HepG2 (cell line): ENCODE measurements at regions not wholly inside any gene's neighbourhood (a gene's known extent, or its start where the extent isn't known, plus 50 kb on each side); places are given as distances from the start of the nearest gene placed in this dataset.

Experiments
- ATAC-seq: fragments of 200-7000 bp; cut with Tn5 transposase; 3 replicates; pipeline ENCODE4 v1.9.1; 2020; ENCODE audit warnings: mild to moderate bottlenecking, moderate library complexity
- BruUV-seq: library from RNA; stranded (reverse); fragments of 400-500 nt; replicated peaks from 2 replicates; lab custom pipeline; 2021; lab: Mats Ljungman, UMichigan
- CTCF ChIA-PET: fragments of 300-600 bp; formaldehyde crosslinking; extraction: SDS; loops from one replicate; lab custom pipeline; 2021; ENCODE audit warnings: low total read pairs, inconsistent platforms, low intra/inter-chr PET ratio; lab: Yijun Ruan, JAX
- POLR2A ChIA-PET: fragments of 350-600 bp; sonication (Branson Sonifier 250); formaldehyde crosslinking; loops from one replicate; lab custom pipeline; 2020; ENCODE audit warnings: antibody characterized with exemption, inconsistent platforms; lab: Yijun Ruan, JAX
- DNase-seq: peaks from one replicate; pipeline ENCODE4 v3.0.0-alpha.2; 2015; ENCODE audit warnings: low spot score
- FAIRE-seq: peaks from 3 replicates; lab custom pipeline; 2011; peaks lifted over from hg19 to GRCh38; lab: Jason Lieb, UNC
- H2AFZ ChIP-seq: one replicate; pipeline ENCODE4 v1.6.1; 2011; ENCODE audit warnings: low read length, inconsistent platforms
- H3K27ac ChIP-seq: fragments of 300-600 bp; 3 replicates; pipeline ENCODE4 v1.8.0; 2011; ENCODE audit warnings: mixed run types, mild to moderate bottlenecking, mixed read lengths, low read length, inconsistent platforms; ENCODE audit not compliant: insufficient read depth; ENCODE audit errors: extremely low read length
- H3K27me3 ChIP-seq, 2 experiments: fragments of 200-600 bp in 1 of 2; 2 replicates in 1 of 2; 3 replicates in 1 of 2; pipeline versions ENCODE4 v1.6.0 to v1.8.0; 2011; ENCODE audit warnings: low read length in 2 of 2, mild to moderate bottlenecking in 2 of 2, moderate library complexity in 2 of 2, inconsistent platforms in 1 of 2; ENCODE audit not compliant: insufficient read depth in 2 of 2, control insufficient read depth in 1 of 2
- H3K36me3 ChIP-seq, 2 experiments: fragments of 200-600 bp in 1 of 2; replicated peaks in 1 of 2; 2 replicates in 1 of 2; 3 replicates in 1 of 2; pipeline versions ENCODE4 v1.5.1 to v1.8.0; 2011; ENCODE audit warnings: low read length in 2 of 2, inconsistent platforms in 1 of 2; ENCODE audit not compliant: insufficient read depth in 2 of 2, control insufficient read depth in 1 of 2
- H3K4me1 ChIP-seq: 2 replicates; pipeline ENCODE4 v1.5.1; 2012; ENCODE audit warnings: low read length, inconsistent platforms; ENCODE audit not compliant: insufficient read depth
- H3K4me2 ChIP-seq: 2 replicates; pipeline ENCODE4 v1.6.0; 2011; ENCODE audit warnings: low read depth, low read length, inconsistent platforms
- H3K4me3 ChIP-seq, 3 experiments: fragments of 200-600 bp in 1 of 3; sonication (generic), shearing (Covaris generic) in 1 of 3; replicated peaks in 1 of 3; 2 replicates each; pipeline ENCODE4 v1.5.1; 2011 to 2016; ENCODE audit warnings: low read length in 3 of 3, inconsistent platforms in 2 of 3, low read depth in 2 of 3, mild to moderate bottlenecking in 2 of 3, control low read depth in 1 of 3, mixed read lengths in 1 of 3; ENCODE audit not compliant: insufficient read depth in 1 of 3
- H3K79me2 ChIP-seq: one replicate; pipeline ENCODE4 v1.6.1; 2011; ENCODE audit warnings: low read length, inconsistent platforms; ENCODE audit not compliant: insufficient read depth
- H3K9ac ChIP-seq: 2 replicates; pipeline ENCODE4 v1.6.0; 2011; ENCODE audit warnings: mild to moderate bottlenecking, low read depth, low read length, inconsistent platforms; ENCODE audit not compliant: insufficient read depth
- H3K9me3 ChIP-seq: 2 replicates; pipeline ENCODE4 v1.5.1; 2012; ENCODE audit warnings: mild to moderate bottlenecking, low read length
- H4K20me1 ChIP-seq: 2 replicates; pipeline ENCODE4 v1.6.0; 2011; ENCODE audit warnings: inconsistent platforms, mild to moderate bottlenecking, low read length, moderate library complexity; ENCODE audit not compliant: insufficient read depth
- AGO1 ChIP-seq: fragments of 200-400 bp; formaldehyde crosslinking; IDR thresholded peaks from 2 replicates; pipeline ENCODE4 v1.6.1; 2017; ENCODE audit warnings: mild to moderate bottlenecking, low read depth, low read length, moderate library complexity; ENCODE audit not compliant: poor library complexity, severe bottlenecking
- CBX1 ChIP-seq: IDR thresholded peaks from one replicate; pipeline ENCODE4 v1.6.1; 2016; ENCODE audit warnings: antibody characterized with exemption, low read depth
- ETV6 ChIP-seq: sonication (generic); formaldehyde crosslinking; conservative IDR thresholded peaks from 2 replicates; pipeline ENCODE4 v1.4.0; 2020; ENCODE audit warnings: missing genetic modification reagents
- MAFF ChIP-seq: IDR thresholded peaks from 2 replicates; pipeline ENCODE4 v1.6.1; 2011; ENCODE audit warnings: low read depth, low read length, improper control_type of control experiment
- MAFK ChIP-seq, 2 experiments: IDR thresholded peaks in 1 of 2; conservative IDR thresholded peaks in 1 of 2; 2 replicates each; pipeline ENCODE4 v1.6.1; 2011; ENCODE audit warnings: improper control_type of control experiment in 2 of 2, low read length in 2 of 2
- SETDB1 ChIP-seq: sonication (generic); formaldehyde crosslinking; IDR thresholded peaks from 2 replicates; pipeline ENCODE4 v1.5.1; 2020; ENCODE audit warnings: missing genetic modification reagents, mild to moderate bottlenecking, borderline replicate concordance
- SMAD9 ChIP-seq: sonication (generic); formaldehyde crosslinking; IDR thresholded peaks from 2 replicates; pipeline ENCODE4 v1.5.1; 2020; ENCODE audit warnings: mild to moderate bottlenecking, missing genetic modification reagents
- SPEN ChIP-seq: sonication (generic); formaldehyde crosslinking; IDR thresholded peaks from 2 replicates; pipeline ENCODE4 v1.5.1; 2020; ENCODE audit warnings: low read depth, mild to moderate bottlenecking, missing genetic modification reagents
- SRSF1 ChIP-seq: fragments of 200-400 bp; formaldehyde crosslinking; optimal IDR thresholded peaks from 2 replicates; pipeline ENCODE3; 2017; ENCODE audit warnings: mild to moderate bottlenecking, low read depth, low read length, moderate library complexity
- TMF1 ChIP-seq: sonication (generic); formaldehyde crosslinking; IDR thresholded peaks from 2 replicates; pipeline ENCODE4 v1.8.1; 2022; ENCODE audit warnings: low read depth, missing genetic modification reagents
- ZFP36L2 ChIP-seq: sonication (generic); formaldehyde crosslinking; IDR thresholded peaks from 2 replicates; pipeline ENCODE4 v1.4.0; 2020; ENCODE audit warnings: missing genetic modification reagents
- ZNF10 ChIP-seq: sonication (generic); formaldehyde crosslinking; IDR thresholded peaks from 2 replicates; pipeline ENCODE4 v1.4.0; 2020; ENCODE audit warnings: mild to moderate bottlenecking, low read depth, missing genetic modification reagents, borderline replicate concordance
- ZNF17 ChIP-seq: sonication (generic); formaldehyde crosslinking; IDR thresholded peaks from 2 replicates; pipeline ENCODE4 v1.5.0; 2020; ENCODE audit warnings: mild to moderate bottlenecking, missing genetic modification reagents
- ZNF629 ChIP-seq: sonication (generic); formaldehyde crosslinking; conservative IDR thresholded peaks from 2 replicates; pipeline ENCODE4 v1.5.0; 2020; ENCODE audit warnings: missing genetic modification reagents
- ZSCAN21 ChIP-seq: sonication (generic); formaldehyde crosslinking; IDR thresholded peaks from 2 replicates; pipeline ENCODE4 v1.8.0; 2022; ENCODE audit warnings: mild to moderate bottlenecking, missing genetic modification reagents, moderate library complexity, borderline replicate concordance
- WGBS: methylation state at CpG from one replicate; pipeline ENCODE4 v1.1.6; 2017; ENCODE audit warnings: low lambda C conversion rate; 5-methylcytosine and 5-hydroxymethylcytosine counted together
- in situ Hi-C: cut with HindIII; loops from 2 replicates; pipeline ENCODE4 v1.10.0; 2017; ENCODE audit warnings: low pct_unique_long_range_greater_than_20kb; ENCODE audit not compliant: extremely low pct_ligation_motif_present
- intact Hi-C: fragments of 100-400 bp; cut with micrococcal nuclease; formaldehyde crosslinking; loops from one replicate; pipeline ENCODE4 v1.10.0; 2022; ENCODE audit not compliant: unreplicated experiment
- TF ChIP-seq, protein P1 (sequence below): sonication (generic); formaldehyde crosslinking; IDR thresholded peaks from 2 replicates; pipeline ENCODE4 v1.4.0; 2020; ENCODE audit warnings: mild to moderate bottlenecking, missing genetic modification reagents
- TF ChIP-seq, protein P2 (sequence below): sonication (generic); formaldehyde crosslinking; conservative IDR thresholded peaks from 2 replicates; pipeline ENCODE4 v1.4.0; 2020; ENCODE audit warnings: missing genetic modification reagents

DNA sequence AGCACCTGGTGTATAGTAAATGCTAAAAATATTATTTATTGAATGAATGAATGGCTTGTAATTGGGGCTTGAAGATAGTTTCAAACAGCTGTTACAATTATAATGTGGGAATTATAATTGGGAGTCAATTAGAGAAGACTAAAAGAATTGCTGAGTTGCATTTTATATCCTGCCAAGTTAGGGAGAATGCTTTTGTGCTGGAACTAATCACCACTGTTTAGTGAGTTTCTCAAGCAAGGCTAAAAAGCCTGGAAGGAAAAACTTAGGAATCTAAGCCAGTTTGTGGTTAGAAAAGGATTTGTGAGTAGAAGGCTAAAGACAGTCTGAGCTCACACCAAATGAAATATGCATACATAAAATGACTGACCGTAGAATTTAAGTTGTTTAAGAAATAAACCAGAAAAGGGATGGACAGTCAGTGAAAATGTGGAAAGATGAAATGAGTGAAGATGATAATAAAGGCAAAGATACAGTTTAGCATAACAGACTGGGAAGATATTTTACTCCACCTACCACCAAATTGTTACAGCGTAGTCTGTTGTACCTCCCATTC lies 647.7 kb upstream of the FSHR start:
- ChIA-PET CTCF (no interaction called here), POLR2A (no interaction called here)
- no peaks in the 10 kb centered on the region for H3K4me1 ChIP-seq
- no peak overlapping the region for H3K9ac ChIP-seq
- H3K9me3 ChIP-seq, result peaks cover 10% of the 10 kb centered on the region; the same call in 1 of the 2 replicates
- no peak for ATAC-seq
- H3K79me2 ChIP-seq, result no peaks in the 10 kb centered on the region
- no TSS peak for BruUV-seq
- no peak for FAIRE-seq
- no peaks in the 10 kb centered on the region for H3K36me3 ChIP-seq
- H4K20me1 ChIP-seq, result no peaks in the 10 kb centered on the region
- in situ Hi-C loops, result no loop called here
- no peak overlapping the region for H3K4me3 ChIP-seq
- H3K27me3 ChIP-seq, result no peaks in the 10 kb centered on the region
- no peak overlapping the region for H2AFZ ChIP-seq
- no peak overlapping the region for H3K27ac ChIP-seq
- TF ChIP-seq SMAD9 (CRISPR knock-in tag) (no peak), MAFK (conservative IDR thresholded peaks at IDR 0.05 in 1 of 2, IDR thresholded peaks at IDR 0.05 in 1 of 2; ENCODE audit: low read length in 2 of 2) (peak; percentile 81 to 89), MAFF (peak; percentile 79)
- TF ChIP-seq, all 625 proteins: peak for 2
- H3K4me2 ChIP-seq, result no peak overlapping the region
- DNase-seq, result no peak
- intact Hi-C loops, result no loop called here
- 20% methylated on average over 2 of the region's 2 CpGs for WGBS

DNA sequence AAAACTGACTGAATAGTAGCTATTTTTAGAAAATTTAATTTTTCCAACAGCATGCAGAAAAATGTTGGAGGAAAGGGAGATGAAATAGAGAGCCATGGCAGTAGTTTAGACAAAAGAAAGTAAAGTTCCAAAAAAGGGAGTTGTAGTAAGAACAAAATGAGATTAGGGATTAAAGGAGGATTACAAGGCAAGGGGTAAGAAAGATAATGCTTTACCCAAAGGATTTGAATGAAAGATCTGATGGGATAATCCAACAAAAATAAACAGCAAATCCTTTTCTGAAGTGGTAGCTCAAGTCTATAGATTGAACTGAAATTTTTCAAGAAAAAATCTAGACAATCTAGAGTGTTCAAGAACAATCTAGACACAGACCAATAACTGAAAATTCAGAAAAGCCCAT lies 644.3 kb upstream of the FSHR start:
- Histone ChIP-seq H3K4me1 (no peaks in the 10 kb centered on the region), H3K4me2 (no peak overlapping the region), H3K27ac (no peak overlapping the region), H3K27me3 (no peaks in the 10 kb centered on the region), H3K9me3 (peaks cover 10% of the 10 kb centered on the region; the same call in 1 of the 2 replicates), H3K4me3 (no peak overlapping the region), H2AFZ (no peak overlapping the region), H3K79me2 (no peaks in the 10 kb centered on the region), H3K36me3 (no peaks in the 10 kb centered on the region), H3K9ac (no peak overlapping the region), H4K20me1 (no peaks in the 10 kb centered on the region)
- intact Hi-C loops (no loop called here), in situ Hi-C loops (no loop called here)
- ATAC-seq, result no peak
- no peak for FAIRE-seq
- no peak for DNase-seq
- POLR2A ChIA-PET, result no interaction called here
- BruUV-seq, result no TSS peak
- CTCF ChIA-PET, result no interaction called here
- TF ChIP-seq ETV6 (CRISPR knock-in tag) (no peak), ZSCAN21 (CRISPR knock-in tag) (no peak), SETDB1 (no peak), ZNF629 (CRISPR knock-in tag) (no peak), CBX1 (no peak), ZNF17 (CRISPR knock-in tag) (no peak), AGO1 (no peak), ZFP36L2 (CRISPR knock-in tag) (no peak), SPEN (no peak), TMF1 (CRISPR knock-in tag) (no peak), SRSF1 (no peak), ZNF10 (CRISPR knock-in tag) (no peak)
- TF ChIP-seq, protein P1, sequence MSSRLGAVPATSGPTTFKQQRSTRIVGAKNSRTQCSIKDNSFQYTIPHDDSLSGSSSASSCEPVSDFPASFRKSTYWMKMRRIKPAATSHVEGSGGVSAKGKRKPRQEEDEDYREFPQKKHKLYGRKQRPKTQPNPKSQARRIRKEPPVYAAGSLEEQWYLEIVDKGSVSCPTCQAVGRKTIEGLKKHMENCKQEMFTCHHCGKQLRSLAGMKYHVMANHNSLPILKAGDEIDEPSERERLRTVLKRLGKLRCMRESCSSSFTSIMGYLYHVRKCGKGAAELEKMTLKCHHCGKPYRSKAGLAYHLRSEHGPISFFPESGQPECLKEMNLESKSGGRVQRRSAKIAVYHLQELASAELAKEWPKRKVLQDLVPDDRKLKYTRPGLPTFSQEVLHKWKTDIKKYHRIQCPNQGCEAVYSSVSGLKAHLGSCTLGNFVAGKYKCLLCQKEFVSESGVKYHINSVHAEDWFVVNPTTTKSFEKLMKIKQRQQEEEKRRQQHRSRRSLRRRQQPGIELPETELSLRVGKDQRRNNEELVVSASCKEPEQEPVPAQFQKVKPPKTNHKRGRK (CRISPR knock-in tag), result no peak
- TF ChIP-seq, protein P2, sequence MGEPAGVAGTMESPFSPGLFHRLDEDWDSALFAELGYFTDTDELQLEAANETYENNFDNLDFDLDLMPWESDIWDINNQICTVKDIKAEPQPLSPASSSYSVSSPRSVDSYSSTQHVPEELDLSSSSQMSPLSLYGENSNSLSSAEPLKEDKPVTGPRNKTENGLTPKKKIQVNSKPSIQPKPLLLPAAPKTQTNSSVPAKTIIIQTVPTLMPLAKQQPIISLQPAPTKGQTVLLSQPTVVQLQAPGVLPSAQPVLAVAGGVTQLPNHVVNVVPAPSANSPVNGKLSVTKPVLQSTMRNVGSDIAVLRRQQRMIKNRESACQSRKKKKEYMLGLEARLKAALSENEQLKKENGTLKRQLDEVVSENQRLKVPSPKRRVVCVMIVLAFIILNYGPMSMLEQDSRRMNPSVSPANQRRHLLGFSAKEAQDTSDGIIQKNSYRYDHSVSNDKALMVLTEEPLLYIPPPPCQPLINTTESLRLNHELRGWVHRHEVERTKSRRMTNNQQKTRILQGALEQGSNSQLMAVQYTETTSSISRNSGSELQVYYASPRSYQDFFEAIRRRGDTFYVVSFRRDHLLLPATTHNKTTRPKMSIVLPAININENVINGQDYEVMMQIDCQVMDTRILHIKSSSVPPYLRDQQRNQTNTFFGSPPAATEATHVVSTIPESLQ (CRISPR knock-in tag), result no peak
